ENCODE measurements at regions not wholly inside any gene's neighbourhood (a gene's known extent, or its start where the extent isn't known, plus 50 kb on each side); places are given as distances from the start of the nearest gene placed in this dataset.

- H3K4me3 ChIP-seq (ENCODE audit: low read length), result no peak overlapping the region
- DNase-seq (ENCODE audit: low read depth, low spot score), result no peak
Measured at GRCh38 chr11:16468735-16469453, 112.5 kb upstream of the SOX6 start.

DNA sequence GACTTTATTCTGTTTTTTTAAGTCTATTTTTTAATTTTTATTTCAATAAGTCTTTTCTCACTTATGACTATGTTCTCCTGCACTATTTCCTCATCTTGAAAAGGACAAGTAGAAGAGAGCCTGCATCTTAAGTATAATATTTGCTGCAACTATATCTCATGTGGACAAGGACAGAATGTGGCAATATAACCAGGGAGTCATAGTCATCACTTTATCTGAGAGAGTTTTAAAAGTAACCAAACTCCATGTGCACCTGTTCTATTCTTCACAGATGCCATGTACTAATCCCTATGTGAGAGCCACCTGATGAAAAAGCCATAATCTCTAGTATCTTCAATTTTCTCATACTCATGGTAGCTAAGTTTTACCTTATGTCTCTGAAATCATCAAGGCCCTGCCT lies 104.2 kb upstream of the SOX6 start:
- DNase-seq (ENCODE audit: low read depth, low spot score), result no peak
- no peak overlapping the region for H3K4me3 ChIP-seq (ENCODE audit: low read length)

DNA sequence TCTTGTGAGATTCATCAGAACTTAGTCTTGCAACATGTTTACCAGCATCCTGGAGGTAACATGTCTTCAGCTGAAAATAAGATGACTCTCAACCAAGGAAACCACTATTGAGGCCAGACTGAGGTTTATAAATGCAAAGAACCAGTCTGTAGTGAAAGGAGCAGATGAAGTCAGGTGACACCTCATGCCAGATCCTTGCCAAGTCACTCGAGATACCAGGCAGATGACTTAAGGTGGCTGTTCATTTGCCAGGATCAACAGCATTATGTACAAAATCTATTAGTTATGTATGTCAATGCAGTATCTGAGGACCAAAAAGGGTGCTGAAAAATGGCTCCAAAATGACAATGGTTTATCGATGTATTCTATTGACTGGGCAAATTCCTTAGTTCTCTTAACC lies 100.0 kb upstream of the SOX6 start:
- DNase-seq (ENCODE audit: low read depth, low spot score), result no peak
- H3K4me3 ChIP-seq (ENCODE audit: low read length), result no peak overlapping the region

DNA sequence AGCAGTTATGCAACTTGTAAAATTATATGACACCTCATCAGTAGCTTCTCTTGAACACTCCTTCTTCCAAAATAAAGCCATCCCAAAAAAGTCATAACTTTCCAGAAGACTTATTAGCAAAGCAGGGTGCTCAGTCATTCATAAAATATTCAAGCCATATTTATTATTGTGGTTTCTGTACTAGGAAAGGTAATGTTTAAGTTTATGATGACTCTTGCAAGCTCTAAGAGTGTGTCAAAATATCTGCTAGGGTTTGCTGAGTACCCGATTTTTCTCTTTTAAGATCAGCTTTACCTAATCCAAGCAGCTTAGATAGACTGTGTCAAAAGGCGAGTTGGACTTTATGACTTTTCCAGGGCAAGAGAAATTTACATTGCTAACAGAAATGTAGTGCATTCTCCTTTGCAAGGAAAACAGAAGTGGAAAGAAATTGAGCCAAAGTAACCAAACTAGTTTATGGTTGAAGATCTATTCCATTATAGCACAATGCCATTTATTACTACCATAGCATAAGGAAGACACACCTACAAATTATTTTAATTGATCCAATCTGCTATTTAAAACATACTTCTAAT lies 98.0 kb upstream of the SOX6 start:
- H3K4me3 ChIP-seq (ENCODE audit: low read length), result no peak overlapping the region
- DNase-seq (ENCODE audit: low read depth, low spot score), result no peak

DNA sequence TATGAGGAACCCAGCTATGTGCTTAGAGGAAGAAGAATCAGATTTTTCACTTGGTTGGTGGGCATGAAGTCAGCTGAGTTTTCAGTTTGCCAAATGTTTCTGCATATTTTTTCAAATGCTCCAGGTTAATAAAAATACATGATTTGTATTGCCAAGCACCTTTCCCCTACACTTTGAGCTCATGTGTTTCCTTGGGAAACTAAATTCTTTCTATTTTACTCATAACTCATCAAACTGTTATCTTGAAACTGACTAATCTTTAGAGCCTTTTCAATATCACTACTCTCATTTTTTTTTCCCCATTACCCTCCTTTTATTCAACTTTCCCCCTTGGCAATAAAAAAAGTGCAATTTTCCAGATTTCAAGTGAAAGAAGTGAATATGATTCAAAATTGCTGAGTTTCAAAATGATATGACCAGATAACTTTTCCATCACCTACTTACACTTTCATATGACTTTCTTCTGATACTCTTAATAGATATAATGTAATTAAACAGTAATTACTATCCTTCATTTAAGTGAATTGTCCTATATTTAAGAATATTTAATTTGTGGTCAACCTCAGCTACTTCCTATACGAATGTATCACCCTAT lies 91.9 kb upstream of the SOX6 start:
- H3K4me3 ChIP-seq (ENCODE audit: low read length), result no peak overlapping the region
- DNase-seq (ENCODE audit: low read depth, low spot score), result no peak

- DNase-seq (ENCODE audit: low read depth, low spot score), result no peak
- H3K4me3 ChIP-seq (ENCODE audit: low read length), result no peak overlapping the region
Measured at GRCh38 chr11:16441461-16441860, 85.1 kb upstream of the SOX6 start.

DNA sequence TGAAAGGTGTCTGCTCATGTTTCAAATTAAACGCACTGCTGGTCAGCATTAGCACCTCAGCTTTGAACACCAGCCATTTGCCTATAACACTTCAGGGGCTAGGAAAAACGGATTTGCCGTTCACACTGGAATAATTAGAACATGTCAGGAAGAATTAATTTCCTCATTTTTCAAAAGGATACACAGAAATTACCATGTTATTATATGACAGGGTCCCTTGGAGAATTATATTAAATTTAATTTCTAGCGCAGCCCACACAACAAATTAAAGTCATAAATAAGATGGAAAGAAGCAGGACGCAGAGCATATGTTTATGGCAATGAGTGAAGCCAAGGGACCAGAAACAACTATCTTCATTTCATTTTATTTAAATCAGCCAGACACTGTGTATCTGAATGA lies 83.8 kb upstream of the SOX6 start:
- H3K4me3 ChIP-seq (ENCODE audit: low read length), result no peak overlapping the region
- DNase-seq (ENCODE audit: low read depth, low spot score), result no peak

- DNase-seq (ENCODE audit: low read depth, low spot score), result no peak
- no peak overlapping the region for H3K4me3 ChIP-seq (ENCODE audit: low read length)
Measured at GRCh38 chr11:16434036-16434435, 77.7 kb upstream of the SOX6 start.

DNA sequence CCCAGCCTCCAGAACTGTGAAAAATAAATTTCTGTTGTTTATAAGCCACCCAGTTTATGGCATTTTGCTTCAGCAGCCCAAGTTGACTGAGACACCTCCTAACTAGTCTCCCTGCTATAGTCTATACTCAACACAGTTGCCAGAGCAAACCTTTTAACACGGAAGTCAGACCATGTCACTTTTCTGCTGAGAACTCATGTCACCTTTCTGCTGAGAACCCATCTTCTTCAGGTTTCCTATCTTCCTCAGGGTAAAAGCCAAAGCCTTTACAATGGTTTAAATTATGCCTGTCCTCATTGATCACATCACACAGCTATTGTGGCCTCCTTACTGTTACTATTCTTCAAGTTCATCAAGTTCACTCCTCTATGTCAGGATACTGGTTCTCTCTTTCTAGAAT lies 74.3 kb upstream of the SOX6 start:
- no peak for DNase-seq (ENCODE audit: low read depth, low spot score)
- H3K4me3 ChIP-seq (ENCODE audit: low read length), result no peak overlapping the region

DNA sequence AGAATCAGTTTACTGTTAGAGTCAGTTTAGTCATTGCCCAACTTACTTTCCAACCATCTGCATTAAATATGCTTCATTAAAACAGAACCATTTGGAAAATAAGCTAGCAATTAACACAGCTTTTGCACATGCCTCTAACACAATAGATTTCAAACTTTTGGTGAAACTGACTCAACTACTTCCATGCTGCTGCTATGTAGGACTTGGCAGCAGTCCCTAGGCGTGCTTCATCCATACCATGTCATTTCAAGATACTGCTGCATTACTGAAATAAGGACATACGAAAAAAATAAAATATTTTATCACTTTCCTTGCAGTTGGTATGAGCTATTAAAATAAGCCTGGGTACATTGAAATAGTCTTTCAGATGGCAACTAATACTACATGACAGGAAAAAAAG lies 65.5 kb upstream of the SOX6 start:
- no peak overlapping the region for H3K4me3 ChIP-seq (ENCODE audit: low read length)
- DNase-seq (ENCODE audit: low read depth, low spot score), result no peak

DNA sequence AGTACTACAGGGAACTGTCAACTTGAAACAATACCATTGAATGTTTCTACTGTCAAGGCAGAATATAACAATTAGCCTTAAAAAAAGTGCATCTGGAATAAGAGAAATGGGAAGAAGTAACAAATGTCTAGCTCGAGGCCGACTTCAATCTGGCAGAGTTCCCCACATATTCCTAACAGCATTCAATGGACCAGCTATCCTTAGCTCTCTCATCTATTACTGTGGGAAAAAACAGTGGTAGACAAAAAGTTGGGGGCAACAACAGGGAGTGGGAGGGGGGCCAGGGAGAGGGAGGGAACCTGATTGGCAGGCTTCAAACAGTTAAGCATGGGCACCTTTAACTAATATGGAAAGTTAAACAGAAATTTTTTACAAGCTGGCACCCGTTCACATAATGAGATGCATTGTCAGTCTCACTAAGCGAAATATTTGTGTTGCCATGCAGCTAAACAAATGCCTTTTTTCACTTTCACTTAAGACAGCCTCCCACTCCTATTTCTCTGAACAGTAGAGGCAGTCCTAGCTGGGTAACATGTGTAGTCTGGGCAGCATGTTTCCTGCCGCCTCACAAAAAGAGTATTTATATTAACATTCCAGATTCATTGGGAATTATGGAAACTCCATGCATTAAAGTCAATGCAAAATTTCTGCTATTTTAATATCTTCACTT lies 62.2 kb upstream of the SOX6 start:
- no peak overlapping the region for H3K4me3 ChIP-seq (ENCODE audit: low read length)
- no peak for DNase-seq (ENCODE audit: low read depth, low spot score)

- DNase-seq (ENCODE audit: low read depth, low spot score), result no peak
- no peak overlapping the region for H3K4me3 ChIP-seq (ENCODE audit: low read length)
Measured at GRCh38 chr11:16412525-16413172, 56.3 kb upstream of the SOX6 start.

GRCh38 chr11:16410479-16410878 lies 54.1 kb upstream of the SOX6 start:
- H3K4me3 ChIP-seq (ENCODE audit: low read length), result no peak overlapping the region
- DNase-seq (ENCODE audit: low read depth, low spot score), result no peak

GRCh38 chr11:16408619-16409018 lies 52.3 kb upstream of the SOX6 start:
- no peak for DNase-seq (ENCODE audit: low read depth, low spot score)

GRCh38 chr11:16406226-16406625 lies 49.9 kb upstream of the SOX6 start:
- no peak for DNase-seq (ENCODE audit: low read depth, low spot score)
- H3K4me3 ChIP-seq (ENCODE audit: low read length), result no peak overlapping the region

More at GRCh38 chr11:16408619-16409018, 52.3 kb upstream of the SOX6 start:
- H3K4me3 ChIP-seq (ENCODE audit: low read length), result no peak overlapping the region

All from Jurkat, Clone E6-1 (cell line).